Sigmoid colon (tissue), 4 donors: ENCODE measurements at regions not wholly inside any gene's neighbourhood (a gene's known extent, or its start where the extent isn't known, plus 50 kb on each side); places are given as distances from the start of the nearest gene placed in this dataset.

Source experiments
- CTCF ChIP-seq, 4 experiments: fragments of 450-650 bp in 3 of 4; fragments of 200-600 bp in 1 of 4; IDR thresholded peaks; one replicate each; pipeline ENCODE4 v1.5.1; 2016 to 2019; ENCODE audit warnings: antibody characterized with exemption in 4 of 4, mild to moderate bottlenecking in 3 of 4, moderate library complexity in 2 of 4
- EP300 ChIP-seq, 4 donors: sonication (generic); formaldehyde crosslinking; IDR thresholded peaks; one replicate each; pipeline ENCODE4 v1.6.1; 2017; ENCODE audit warnings: antibody characterized with exemption in 4 of 4
- POLR2A ChIP-seq, 2 donors: fragments of 450-650 bp; IDR thresholded peaks; one replicate each; pipeline ENCODE4 v1.6.1; 2016; ENCODE audit warnings: antibody characterized with exemption in 2 of 2, mild to moderate bottlenecking in 2 of 2, moderate library complexity in 2 of 2

- no peak for TF ChIP-seq CTCF (IDR thresholded peaks at IDR 0.05)
- TF ChIP-seq POLR2A (IDR thresholded peaks at IDR 0.05), result no peak
- TF ChIP-seq EP300 (IDR thresholded peaks at IDR 0.05), result no peak
These were observed 183.8 kb downstream of the TBX5 start for GRCh38 chr12:114221957-114222630.
